Hepatocyte (in vitro differentiated cells): ENCODE measurements at regions not wholly inside any gene's neighbourhood (a gene's known extent, or its start where the extent isn't known, plus 50 kb on each side); places are given as distances from the start of the nearest gene placed in this dataset.

Experiments
- CTCF ChIP-seq: fragments of 200-600 bp; sonication (generic); IDR thresholded peaks from 2 replicates; pipeline ENCODE4 v1.5.1; 2016; ENCODE audit warnings: antibody characterized with exemption, mild to moderate bottlenecking; ENCODE audit not compliant: poor library complexity
- EZH2 ChIP-seq: fragments of 200-600 bp; sonication (generic); IDR thresholded peaks from 2 replicates; pipeline ENCODE4 v1.6.1; 2016; ENCODE audit warnings: antibody characterized with exemption, mild to moderate bottlenecking, borderline replicate concordance
- EZH2phosphoT487 ChIP-seq: fragments of 200-600 bp; sonication (generic); IDR thresholded peaks from one replicate; pipeline ENCODE4 v1.6.1; 2018; ENCODE audit warnings: antibody characterized with exemption, mild to moderate bottlenecking, low read depth, moderate library complexity; ENCODE audit not compliant: unreplicated experiment, severe bottlenecking

GRCh38 chr5:77847129-77847460, 71.0 kb upstream of the TBCA start:
- no peak for TF ChIP-seq CTCF
- TF ChIP-seq EZH2phosphoT487: no peak
- TF ChIP-seq EZH2: no peak
